T-helper 17 cell (primary cell): ENCODE measurements at regions not wholly inside any gene's neighbourhood (a gene's known extent, or its start where the extent isn't known, plus 50 kb on each side); places are given as distances from the start of the nearest gene placed in this dataset.

Experiments
- ATAC-seq: fragments of 150-1000 bp; cut with Tn5 transposase; 2 replicates; pipeline ENCODE4 v1.10.0; 2021; ENCODE audit warnings: mild to moderate bottlenecking, moderate library complexity
- DNase-seq, 3 donors: peaks; one replicate each; pipeline versions ENCODE4 v3.0.0 to v3.0.0-alpha.2; 2020 to 2021
- H3K9me3 ChIP-seq: one replicate; pipeline ENCODE4 v1.7.0; 2013; ENCODE audit warnings: low read length, mild to moderate bottlenecking; ENCODE audit not compliant: control insufficient read depth, poor library complexity, severe bottlenecking
- H3K27ac Mint-ChIP-seq: one replicate; pipeline ENCODE4 v1.8.0; 2022; ENCODE audit warnings: mild to moderate bottlenecking, moderate library complexity, mixed read lengths
- H3K27me3 Mint-ChIP-seq: one replicate; pipeline ENCODE4 v1.8.0; 2022; ENCODE audit warnings: mixed read lengths
- H3K36me3 Mint-ChIP-seq: one replicate; pipeline ENCODE4 v1.8.0; 2022; ENCODE audit warnings: low read depth, mixed read lengths
- H3K4me1 Mint-ChIP-seq: one replicate; pipeline ENCODE4 v1.8.0; 2022; ENCODE audit warnings: mild to moderate bottlenecking, mixed read lengths
- H3K4me3 Mint-ChIP-seq: one replicate; pipeline ENCODE4 v1.8.0; 2022; ENCODE audit warnings: mild to moderate bottlenecking, moderate library complexity, mixed read lengths

DNA sequence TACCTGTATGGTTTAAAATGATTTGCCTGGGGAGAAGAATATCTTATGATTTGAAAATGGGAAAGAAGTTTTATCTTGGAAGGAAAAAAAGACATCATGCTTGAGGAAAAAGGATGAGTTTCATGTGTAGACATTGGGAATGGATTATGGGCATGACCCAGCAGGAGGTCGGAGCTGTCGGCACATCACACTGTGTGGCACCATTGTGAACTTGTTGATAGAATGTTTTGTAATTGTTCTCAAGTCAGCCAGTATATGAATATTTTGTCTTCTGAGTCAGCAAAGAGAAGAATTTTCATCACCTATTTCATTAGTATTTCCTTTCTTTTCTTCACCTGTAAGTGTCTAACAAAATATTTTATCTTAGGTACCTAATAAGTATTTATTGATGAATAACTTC is 60.0 kb upstream of the HMGA2 start:
- ATAC-seq (no peak), DNase-seq (no peak)
- H3K27me3 Mint-ChIP-seq: no peaks in the 10 kb centered on the region
- no peaks in the 10 kb centered on the region for H3K4me1 Mint-ChIP-seq
- no peaks in the 10 kb centered on the region for H3K36me3 Mint-ChIP-seq
- H3K9me3 ChIP-seq: no peaks in the 10 kb centered on the region
- no peak overlapping the region for H3K4me3 Mint-ChIP-seq
- no peak overlapping the region for H3K27ac Mint-ChIP-seq

DNA sequence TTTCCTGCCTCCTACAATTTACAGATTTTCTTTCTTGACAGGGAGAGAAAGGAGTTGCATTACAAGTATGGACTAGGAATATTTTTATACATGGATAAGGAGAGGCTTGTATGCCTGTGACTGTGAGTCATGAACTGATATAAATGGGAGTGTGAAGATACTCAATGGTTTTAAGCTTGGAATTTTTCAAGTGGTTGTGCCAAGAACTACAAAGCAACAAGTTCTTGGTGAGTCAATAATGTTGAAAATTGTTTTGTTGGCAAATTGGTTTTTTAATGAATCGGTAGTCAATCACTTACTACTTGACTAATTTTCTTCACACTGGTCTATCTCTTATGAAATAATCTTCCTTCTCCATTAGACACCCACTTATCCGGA is 58.9 kb upstream of the HMGA2 start:
- H3K4me1 Mint-ChIP-seq: no peaks in the 10 kb centered on the region
- no peak overlapping the region for H3K27ac Mint-ChIP-seq
- no peak overlapping the region for H3K4me3 Mint-ChIP-seq
- H3K27me3 Mint-ChIP-seq: no peaks in the 10 kb centered on the region
- DNase-seq: no peak
- no peak for ATAC-seq
- H3K36me3 Mint-ChIP-seq: no peaks in the 10 kb centered on the region
- H3K9me3 ChIP-seq: no peaks in the 10 kb centered on the region

DNA sequence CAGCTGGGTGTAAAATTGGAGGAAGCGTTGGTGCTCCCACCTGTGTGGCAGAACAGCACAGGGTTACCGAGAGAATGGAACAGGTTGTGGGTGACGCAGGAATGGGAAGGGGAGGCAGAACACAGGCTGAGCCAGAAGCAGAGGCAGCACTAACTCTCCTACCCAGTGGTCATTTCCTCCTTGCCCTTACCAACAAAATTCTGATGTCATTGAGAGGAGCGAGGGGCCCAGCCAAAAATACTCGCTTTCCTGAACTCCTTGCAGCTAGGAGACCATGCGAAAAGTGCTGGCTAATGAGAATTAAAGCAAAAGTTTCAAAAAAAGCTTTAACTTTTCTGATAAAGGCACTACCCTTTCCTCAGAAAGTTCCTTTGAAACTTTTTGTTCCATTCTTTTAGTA is 54.4 kb upstream of the HMGA2 start:
- Mint-ChIP-seq H3K36me3 (no peaks in the 10 kb centered on the region), H3K4me1 (no peaks in the 10 kb centered on the region), H3K4me3 (no peak overlapping the region), H3K27me3 (peaks cover 2% of the 10 kb centered on the region), H3K27ac (no peak overlapping the region)
- DNase-seq (no peak), ATAC-seq (no peak)
- H3K9me3 ChIP-seq: no peaks in the 10 kb centered on the region
